ENCODE measurements at regions not wholly inside any gene's neighbourhood (a gene's known extent, or its start where the extent isn't known, plus 50 kb on each side); places are given as distances from the start of the nearest gene placed in this dataset.
A peak's percentile ranks its signal among the peaks of the same experiment; 100 is the strongest.
"Not testable (repeated sequence)": the region's sequence is repeated elsewhere in the genome, so short reads cannot be mapped to it uniquely, and the experiment has no call there.

GRCh38 chr6:14874975-14875480 is 370.8 kb upstream of the JARID2 start:
- DNase-seq: no peak

DNA sequence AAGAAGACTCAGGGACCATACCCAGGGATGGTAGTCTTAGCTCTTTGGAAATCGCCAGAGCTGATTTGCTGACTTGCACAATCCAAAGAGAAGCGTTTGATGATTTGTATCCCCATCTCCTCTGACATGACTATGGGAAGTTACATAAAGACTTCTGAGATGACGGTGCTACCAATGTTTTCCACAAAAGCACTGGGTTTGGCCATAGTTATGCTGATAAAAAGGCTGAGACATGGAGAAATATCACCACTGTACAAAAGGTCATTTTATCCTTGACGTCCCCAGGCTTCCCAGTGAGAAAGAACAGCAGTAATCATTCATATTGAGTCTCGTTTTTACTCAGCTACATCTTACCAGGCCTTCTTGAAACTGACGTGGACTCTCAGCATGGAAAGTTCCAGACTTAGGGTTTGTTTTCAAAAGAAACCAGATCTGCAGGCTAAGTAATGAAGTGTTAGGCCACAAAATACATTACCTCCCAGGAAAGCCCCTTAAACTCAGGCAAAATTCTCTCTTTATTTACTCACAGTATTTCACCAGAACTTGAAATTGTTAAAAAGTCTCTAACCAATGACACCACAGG is 370.3 kb upstream of the JARID2 start:
- no peak for DNase-seq

DNA sequence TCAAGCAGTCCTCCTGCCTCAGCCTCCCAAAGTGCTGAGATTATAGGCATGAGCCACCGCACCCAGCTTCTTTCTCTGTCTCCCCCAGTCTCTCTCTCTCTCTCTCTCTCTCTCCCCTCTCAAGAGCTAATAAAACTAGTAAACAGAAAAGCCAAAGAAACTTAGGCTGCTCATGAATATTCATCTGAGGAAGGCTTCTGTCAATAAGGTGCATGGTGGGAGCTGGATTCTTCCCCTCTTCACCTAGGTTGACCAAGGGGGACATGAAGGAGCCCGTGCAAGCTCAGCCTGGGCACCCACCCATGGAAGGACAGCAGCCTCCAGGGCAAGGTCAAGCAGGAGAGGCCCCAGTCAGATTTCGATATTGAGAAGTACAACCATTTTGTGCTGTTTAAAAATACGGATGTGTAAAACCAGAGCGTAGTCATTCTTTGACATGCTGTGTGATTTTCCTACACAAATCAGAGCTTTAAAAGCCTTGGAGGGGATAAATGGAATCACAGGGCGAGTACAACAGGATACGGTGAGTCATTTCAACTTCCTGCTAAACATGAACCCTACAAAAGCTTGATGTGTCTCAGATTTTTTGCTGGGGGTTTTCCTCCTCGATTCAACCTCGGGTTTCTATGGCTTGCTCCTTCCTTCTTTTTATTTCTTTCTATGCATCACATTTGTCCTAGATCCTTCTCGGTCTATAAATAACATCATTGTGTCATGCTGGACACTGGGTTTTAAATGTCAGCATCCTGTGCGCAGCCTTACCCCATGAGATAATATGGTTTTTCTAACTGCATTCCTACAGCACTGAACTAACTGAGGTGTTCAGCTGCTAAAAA is 368.9 kb upstream of the JARID2 start:
- DNase-seq: peak; percentile 64

DNA sequence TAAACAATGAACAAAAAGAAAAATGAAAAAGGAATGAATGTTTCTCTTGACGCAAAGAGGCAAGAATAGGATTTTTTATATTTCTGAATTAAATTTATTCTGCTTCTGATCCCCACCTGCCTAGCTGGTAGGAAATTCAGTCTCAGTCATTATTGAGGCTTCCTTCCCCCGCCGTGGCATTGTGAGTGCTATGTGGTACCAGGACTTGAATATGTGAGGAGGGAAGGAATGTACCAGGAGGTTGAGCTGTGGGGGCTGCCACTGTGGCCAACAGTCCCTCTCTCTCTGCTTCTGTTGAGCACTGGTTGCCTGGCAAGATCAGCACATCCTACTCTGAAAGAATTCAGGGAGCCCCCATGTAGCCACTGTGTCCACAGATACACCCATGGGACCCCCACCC is 368.1 kb upstream of the JARID2 start:
- no peak for DNase-seq

- no peak for DNase-seq
These were observed 365.8 kb upstream of the JARID2 start for GRCh38 chr6:14880052-14880451.

DNA sequence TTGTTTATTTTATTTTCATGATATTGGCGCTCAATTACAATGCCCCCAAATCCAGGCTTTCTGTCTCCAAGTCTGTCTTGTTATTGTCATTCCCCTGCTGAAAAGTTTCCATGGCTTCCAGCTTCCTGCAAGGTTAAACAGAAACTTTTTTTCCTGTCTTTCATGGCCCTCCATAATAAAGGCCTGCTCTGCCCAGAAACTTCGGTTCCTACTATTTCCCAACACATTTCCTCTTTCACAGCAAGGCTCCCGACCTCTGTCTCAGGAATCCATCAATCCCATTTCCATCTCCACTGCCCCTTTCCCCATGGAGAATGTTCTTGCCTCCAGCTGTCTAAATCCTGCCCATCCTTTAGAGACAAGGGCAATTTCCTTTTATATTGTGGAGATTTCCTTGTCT is 365.2 kb upstream of the JARID2 start:
- DNase-seq: no peak

DNA sequence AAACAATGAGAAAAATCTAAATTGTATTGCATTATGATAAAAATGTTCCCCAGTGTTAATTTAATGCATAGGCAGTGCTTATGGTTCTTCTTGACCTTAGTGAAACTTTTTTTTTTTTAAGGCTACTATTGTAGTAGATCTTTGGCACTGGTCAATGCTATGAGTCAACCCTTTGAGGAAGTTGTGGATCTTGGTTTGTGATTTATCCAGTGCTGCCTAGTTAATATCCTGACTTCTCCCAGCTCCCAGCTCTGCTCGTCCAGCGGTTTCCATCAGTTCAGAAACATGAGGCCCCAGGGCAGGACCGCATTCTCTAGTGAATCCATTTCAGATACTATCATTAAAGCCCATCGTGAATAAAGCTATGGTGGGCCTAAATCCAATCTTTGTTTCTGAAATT is 364.5 kb upstream of the JARID2 start:
- DNase-seq: no peak

DNA sequence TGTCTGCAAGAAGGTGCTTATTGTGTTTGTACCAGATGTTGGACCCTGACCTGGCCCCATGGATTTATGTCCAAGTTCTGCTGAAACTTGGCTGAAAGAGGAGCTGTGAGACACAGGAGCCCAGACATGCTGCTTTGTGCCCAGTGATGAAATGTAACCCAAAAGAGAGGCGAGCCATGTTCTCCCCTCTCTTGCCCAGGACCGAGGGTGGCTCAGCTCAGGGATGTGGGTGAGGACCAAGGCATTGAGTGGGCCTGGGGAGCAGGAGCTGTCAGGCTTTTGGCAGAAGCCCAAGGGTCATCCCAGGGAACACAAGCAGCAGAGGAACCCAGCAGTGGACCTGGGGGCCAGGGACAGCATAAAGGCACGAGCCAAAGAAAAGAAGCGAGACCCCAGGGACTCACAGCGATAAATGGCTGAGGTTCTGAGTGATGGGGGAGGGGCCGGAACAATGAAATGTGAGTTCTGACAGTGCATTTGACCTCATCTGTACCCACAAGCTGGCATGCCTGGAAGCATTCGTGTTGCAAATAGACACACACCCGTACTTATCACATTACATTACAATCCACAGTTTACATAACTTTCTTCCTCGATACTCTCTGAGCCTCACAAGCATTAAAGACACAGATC is 363.4 kb upstream of the JARID2 start:
- DNase-seq: no peak

- no peak for DNase-seq
These were observed 361.9 kb upstream of the JARID2 start for GRCh38 chr6:14883921-14884320.

GRCh38 chr6:14885498-14885897 is 360.4 kb upstream of the JARID2 start:
- DNase-seq: no peak

- DNase-seq: no peak
These were observed 358.7 kb upstream of the JARID2 start for GRCh38 chr6:14887181-14887580.

GRCh38 chr6:14887986-14888574 is 357.8 kb upstream of the JARID2 start:
- DNase-seq: no peak

GRCh38 chr6:14888575-14889000 is 357.3 kb upstream of the JARID2 start:
- no peak for DNase-seq

DNA sequence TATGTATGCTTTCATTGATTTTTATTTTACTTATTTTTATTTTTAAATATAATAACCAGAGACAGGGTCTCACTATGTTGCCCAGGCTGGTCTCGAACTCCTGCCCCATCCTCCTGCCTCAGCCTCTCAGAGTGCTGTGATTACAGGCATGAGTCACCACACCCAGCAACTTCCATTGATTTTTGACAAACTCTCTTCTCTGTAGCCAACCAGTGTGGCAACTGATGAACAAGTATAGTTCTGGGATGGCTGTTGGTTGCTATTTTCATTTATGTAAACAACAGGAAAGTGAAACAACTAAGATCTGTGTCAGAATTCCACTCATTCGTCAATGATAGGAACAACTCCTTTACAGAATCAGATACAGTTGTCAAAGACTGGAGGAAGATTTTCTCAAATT is 356.7 kb upstream of the JARID2 start:
- DNase-seq: no peak

DNA sequence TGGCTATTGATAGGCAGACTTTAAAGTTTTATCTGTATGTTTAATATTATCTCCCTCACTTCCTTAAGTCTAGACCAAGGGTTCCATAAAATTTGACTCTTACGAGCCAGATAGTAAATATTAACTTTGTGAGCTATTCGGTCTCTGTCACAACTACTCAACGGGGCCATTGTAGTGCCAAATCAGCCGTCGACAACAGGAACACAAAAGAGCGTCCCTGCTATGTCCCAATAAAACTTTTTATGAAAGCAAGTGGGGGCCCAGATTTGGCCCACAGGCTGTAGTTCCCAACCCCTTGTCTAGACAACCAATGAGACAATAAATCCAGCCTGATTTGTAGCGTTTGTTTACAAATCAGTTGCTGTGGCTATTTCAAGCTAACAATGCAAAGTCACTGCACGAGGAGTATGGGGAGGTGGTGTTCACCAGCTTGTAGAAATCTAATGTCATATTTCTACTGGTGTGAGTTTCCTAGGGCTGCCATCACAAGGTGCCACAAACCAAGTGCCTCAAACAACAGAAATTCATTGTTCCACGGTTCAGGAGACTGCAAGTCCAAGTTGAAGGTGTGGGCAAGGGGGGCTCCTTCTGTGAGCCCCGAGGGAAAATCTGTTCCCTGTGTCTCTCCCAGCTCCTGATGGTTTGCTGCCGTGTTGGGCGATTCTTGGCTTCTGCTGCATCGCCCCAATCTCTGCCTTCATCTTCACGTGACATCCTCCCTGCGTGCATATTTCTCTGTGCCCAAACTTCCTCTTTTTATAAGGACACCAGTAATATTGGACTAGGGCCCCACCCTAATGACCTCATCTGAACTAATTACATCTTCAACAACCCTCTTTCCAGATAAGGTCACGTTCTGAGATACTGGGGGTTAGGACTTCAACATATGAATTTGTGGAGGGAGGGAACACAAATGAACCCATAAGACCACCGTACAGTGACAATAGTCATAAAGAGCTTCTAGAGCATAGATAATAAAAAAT is 356.0 kb upstream of the JARID2 start:
- no peak for DNase-seq

DNA sequence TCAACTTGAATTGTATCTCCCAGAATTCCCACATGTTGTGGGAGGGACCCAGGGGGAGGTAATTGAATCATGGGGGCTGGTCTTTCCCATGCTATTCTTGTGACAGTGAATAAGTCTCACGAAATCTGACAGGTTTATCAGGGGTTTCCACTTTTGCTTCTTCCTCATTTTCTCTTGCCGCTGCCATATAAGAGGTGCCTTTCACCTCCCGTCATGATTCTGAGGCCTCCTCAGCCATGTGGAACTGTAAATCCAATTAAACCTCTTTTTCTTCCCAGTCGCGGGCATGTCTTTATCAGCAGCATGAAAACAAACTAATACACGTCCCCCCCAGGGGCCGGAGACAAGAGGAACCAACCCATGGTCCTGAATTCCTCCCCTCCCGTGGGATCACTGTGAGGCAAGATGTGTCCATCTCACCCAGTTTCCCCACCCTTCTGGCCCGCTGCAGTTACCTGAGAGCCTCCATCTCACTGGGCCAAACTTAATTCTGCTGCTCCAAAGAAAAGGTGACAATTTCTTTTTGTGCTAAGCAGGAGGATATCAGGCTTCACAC is 354.0 kb upstream of the JARID2 start:
- DNase-seq: not testable (repeated sequence)

DNA sequence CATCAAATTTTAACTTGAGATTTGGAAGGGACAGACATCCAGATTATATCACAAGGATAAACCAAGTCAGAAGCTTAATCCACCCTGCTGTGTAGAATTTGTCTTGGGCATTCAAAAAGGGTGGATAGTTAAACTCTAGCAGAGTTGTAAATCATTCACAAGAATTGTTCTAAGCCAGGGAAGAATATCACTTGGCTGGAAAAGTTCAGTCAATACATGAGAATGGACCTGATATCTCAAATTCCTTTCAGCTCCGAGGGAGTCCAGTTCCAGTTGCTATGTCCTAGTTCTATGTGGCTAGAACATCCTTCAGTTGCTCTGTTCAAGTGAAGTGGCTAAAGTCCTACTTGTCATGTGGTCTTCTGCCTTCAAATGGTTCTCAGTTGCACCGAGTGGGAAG is 351.8 kb upstream of the JARID2 start:
- no peak for DNase-seq

DNA sequence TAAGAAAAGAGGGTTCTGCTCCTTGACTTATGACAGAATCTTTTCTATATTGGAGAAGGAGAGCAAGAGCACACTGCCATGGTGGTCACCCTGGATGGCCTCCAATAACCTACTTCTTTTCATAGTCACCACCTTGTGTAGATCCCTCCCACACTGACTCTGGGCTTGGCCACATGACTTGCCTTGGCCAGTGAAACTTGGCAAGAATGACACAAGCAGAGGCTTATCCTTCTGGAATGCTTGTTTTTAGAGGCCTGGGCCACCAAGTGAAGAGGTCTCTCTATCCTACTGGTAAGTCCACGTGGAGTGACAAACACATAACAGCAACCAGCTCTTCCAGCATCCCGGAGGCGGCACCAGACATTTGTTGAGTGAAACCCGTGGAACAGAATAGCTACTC is 349.4 kb upstream of the JARID2 start:
- no peak for DNase-seq

GRCh38 chr6:14897831-14898230 is 348.0 kb upstream of the JARID2 start:
- no peak for DNase-seq

GRCh38 chr6:14899441-14899840 is 346.4 kb upstream of the JARID2 start:
- not testable (repeated sequence) for DNase-seq

- no peak for DNase-seq
These were observed 344.9 kb upstream of the JARID2 start for GRCh38 chr6:14900919-14901318.

Data from CD4-positive, alpha-beta T cell treated with Interleukin-21 for 1 hour (primary cell).